HL-60 (cell line): ENCODE measurements at regions not wholly inside any gene's neighbourhood (a gene's known extent, or its start where the extent isn't known, plus 50 kb on each side); places are given as distances from the start of the nearest gene placed in this dataset.

Source experiments
- POLR2AphosphoS5 ChIP-seq: IDR thresholded peaks from 2 replicates; pipeline ENCODE4 v1.6.1; 2012; ENCODE audit warnings: low read depth
- SPI1 ChIP-seq: IDR thresholded peaks from 2 replicates; pipeline ENCODE4 v1.6.1; 2012; ENCODE audit warnings: low read depth, mild to moderate bottlenecking, borderline replicate concordance
- TF ChIP-seq, protein P1 (sequence below): IDR thresholded peaks from one replicate; pipeline ENCODE4 v1.5.1; 2011; ENCODE audit warnings: low read length, control low read depth, inconsistent platforms; ENCODE audit not compliant: insufficient read depth

GRCh38 chr6:144835322-144835973 lies 550.3 kb downstream of the UTRN start:
- TF ChIP-seq, protein P1, sequence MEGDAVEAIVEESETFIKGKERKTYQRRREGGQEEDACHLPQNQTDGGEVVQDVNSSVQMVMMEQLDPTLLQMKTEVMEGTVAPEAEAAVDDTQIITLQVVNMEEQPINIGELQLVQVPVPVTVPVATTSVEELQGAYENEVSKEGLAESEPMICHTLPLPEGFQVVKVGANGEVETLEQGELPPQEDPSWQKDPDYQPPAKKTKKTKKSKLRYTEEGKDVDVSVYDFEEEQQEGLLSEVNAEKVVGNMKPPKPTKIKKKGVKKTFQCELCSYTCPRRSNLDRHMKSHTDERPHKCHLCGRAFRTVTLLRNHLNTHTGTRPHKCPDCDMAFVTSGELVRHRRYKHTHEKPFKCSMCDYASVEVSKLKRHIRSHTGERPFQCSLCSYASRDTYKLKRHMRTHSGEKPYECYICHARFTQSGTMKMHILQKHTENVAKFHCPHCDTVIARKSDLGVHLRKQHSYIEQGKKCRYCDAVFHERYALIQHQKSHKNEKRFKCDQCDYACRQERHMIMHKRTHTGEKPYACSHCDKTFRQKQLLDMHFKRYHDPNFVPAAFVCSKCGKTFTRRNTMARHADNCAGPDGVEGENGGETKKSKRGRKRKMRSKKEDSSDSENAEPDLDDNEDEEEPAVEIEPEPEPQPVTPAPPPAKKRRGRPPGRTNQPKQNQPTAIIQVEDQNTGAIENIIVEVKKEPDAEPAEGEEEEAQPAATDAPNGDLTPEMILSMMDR: no peak
- TF ChIP-seq POLR2AphosphoS5 (no peak), SPI1 (no peak)
